Natural killer cell (primary cell): ENCODE measurements at regions not wholly inside any gene's neighbourhood (a gene's known extent, or its start where the extent isn't known, plus 50 kb on each side); places are given as distances from the start of the nearest gene placed in this dataset.

Source experiments
- ATAC-seq, 3 donors: fragments of 150-1000 bp in 2 of 3; fragments of 200-7000 bp in 1 of 3; cut with Tn5 transposase; 1 replicate in 1 of 3; 2 replicates in 2 of 3; pipeline ENCODE4 v1.10.0; 2021; ENCODE audit warnings: mild to moderate bottlenecking in 2 of 3, moderate library complexity in 2 of 3
- DNase-seq, 2 donors: peaks; one replicate each; pipeline versions ENCODE4 v3.0.0 to v3.0.0-alpha.2; 2013 to 2021; ENCODE audit warnings: mixed read lengths in 1 of 2
- H3K27ac ChIP-seq: one replicate; pipeline ENCODE4 v1.5.1; 2013; ENCODE audit warnings: mild to moderate bottlenecking, low read length
- H3K27me3 ChIP-seq: one replicate; pipeline ENCODE4 v1.6.1; 2013; ENCODE audit warnings: low read length; ENCODE audit not compliant: control insufficient read depth, insufficient read depth
- H3K36me3 ChIP-seq: one replicate; pipeline ENCODE4 v1.6.1; 2013; ENCODE audit warnings: low read length; ENCODE audit not compliant: control insufficient read depth, insufficient read depth
- H3K4me1 ChIP-seq: one replicate; pipeline ENCODE4 v1.6.1; 2013; ENCODE audit warnings: low read length; ENCODE audit not compliant: control insufficient read depth, insufficient read depth
- H3K4me3 ChIP-seq: one replicate; pipeline ENCODE4 v1.5.1; 2013; ENCODE audit warnings: low read length
- H3K9me3 ChIP-seq: one replicate; pipeline ENCODE4 v1.6.1; 2013; ENCODE audit warnings: low read length; ENCODE audit not compliant: control insufficient read depth, insufficient read depth
- H3K27ac Mint-ChIP-seq, 2 donors: one replicate each; pipeline ENCODE4 v1.8.0; 2022; ENCODE audit warnings: mild to moderate bottlenecking in 2 of 2, mixed read lengths in 2 of 2, moderate library complexity in 1 of 2
- H3K27me3 Mint-ChIP-seq, 2 donors: one replicate each; pipeline ENCODE4 v1.8.0; 2022; ENCODE audit warnings: low read depth in 2 of 2, mixed read lengths in 2 of 2
- H3K36me3 Mint-ChIP-seq: one replicate; pipeline ENCODE4 v1.8.0; 2022; ENCODE audit warnings: mixed read lengths
- H3K4me1 Mint-ChIP-seq, 2 donors: one replicate each; pipeline ENCODE4 v1.8.0; 2022; ENCODE audit warnings: mixed read lengths in 2 of 2
- H3K4me3 Mint-ChIP-seq: one replicate; pipeline ENCODE4 v1.8.0; 2022; ENCODE audit warnings: mild to moderate bottlenecking, moderate library complexity, mixed read lengths
- H3K9me3 Mint-ChIP-seq, 2 donors: one replicate each; pipeline ENCODE4 v1.8.0; 2022; ENCODE audit warnings: mixed read lengths in 2 of 2
- WGBS: methylation state at CpG from one replicate; pipeline ENCODE4 v1.1.7; 2013; ENCODE audit warnings: missing lambda C conversion rate; ENCODE audit not compliant: insufficient coverage; 5-methylcytosine and 5-hydroxymethylcytosine counted together
- intact Hi-C: fragments of 100-400 bp; cut with micrococcal nuclease; formaldehyde crosslinking; loops from one replicate; pipeline ENCODE4 v1.14.2; 2022
- TF ChIP-seq, protein P1 (sequence below): fragments of 200-600 bp; IDR thresholded peaks from one replicate; pipeline ENCODE4 v1.8.0; 2022; ENCODE audit warnings: antibody characterized with exemption

- Mint-ChIP-seq H3K4me1 (no peaks in the 10 kb centered on the region), H3K4me3 (no peak overlapping the region), H3K36me3 (peaks cover 7% of the 10 kb centered on the region), H3K27ac (no peak overlapping the region), H3K9me3 (peaks cover 22 to 38% of the 10 kb centered on the region in 2 donors), H3K27me3 (no peaks in the 10 kb centered on the region)
- peaks cover 73% of the 10 kb centered on the region for H3K9me3 ChIP-seq
- no peak overlapping the region for H3K4me3 ChIP-seq
- ATAC-seq: no peak
- TF ChIP-seq, protein P1, sequence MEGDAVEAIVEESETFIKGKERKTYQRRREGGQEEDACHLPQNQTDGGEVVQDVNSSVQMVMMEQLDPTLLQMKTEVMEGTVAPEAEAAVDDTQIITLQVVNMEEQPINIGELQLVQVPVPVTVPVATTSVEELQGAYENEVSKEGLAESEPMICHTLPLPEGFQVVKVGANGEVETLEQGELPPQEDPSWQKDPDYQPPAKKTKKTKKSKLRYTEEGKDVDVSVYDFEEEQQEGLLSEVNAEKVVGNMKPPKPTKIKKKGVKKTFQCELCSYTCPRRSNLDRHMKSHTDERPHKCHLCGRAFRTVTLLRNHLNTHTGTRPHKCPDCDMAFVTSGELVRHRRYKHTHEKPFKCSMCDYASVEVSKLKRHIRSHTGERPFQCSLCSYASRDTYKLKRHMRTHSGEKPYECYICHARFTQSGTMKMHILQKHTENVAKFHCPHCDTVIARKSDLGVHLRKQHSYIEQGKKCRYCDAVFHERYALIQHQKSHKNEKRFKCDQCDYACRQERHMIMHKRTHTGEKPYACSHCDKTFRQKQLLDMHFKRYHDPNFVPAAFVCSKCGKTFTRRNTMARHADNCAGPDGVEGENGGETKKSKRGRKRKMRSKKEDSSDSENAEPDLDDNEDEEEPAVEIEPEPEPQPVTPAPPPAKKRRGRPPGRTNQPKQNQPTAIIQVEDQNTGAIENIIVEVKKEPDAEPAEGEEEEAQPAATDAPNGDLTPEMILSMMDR: no peak
- no peaks in the 10 kb centered on the region for H3K27me3 ChIP-seq
- no peak for DNase-seq
- no peak overlapping the region for H3K27ac ChIP-seq
- H3K36me3 ChIP-seq: no peaks in the 10 kb centered on the region
- 88% methylated on average over 8 of the region's 8 CpGs for WGBS
- intact Hi-C loops: no loop called here
- H3K4me1 ChIP-seq: no peaks in the 10 kb centered on the region
Observed at GRCh38 chr7:63039882-63040281, 958.8 kb upstream of the ZNF722 start.

DNA sequence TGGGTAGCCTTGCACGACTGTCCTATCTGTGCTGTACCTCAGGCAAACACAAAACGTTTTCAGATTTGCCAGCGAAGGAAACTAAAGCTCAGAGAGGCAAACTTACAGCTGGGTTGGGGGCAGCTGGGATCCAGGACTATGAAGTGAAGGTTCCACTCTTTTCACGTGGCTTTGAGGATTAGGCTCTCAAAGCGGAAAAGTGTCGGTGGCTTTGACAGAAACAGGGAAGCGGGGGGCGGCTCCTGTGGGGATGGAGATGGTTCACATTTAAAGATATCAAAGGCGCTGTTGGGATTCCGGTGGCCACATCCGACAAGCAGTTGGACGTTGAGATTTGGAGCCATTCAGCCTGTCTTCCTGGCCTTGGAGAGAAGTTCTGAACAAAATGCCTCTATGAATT lies 958.3 kb upstream of the ZNF722 start:
- no peak for DNase-seq

DNA sequence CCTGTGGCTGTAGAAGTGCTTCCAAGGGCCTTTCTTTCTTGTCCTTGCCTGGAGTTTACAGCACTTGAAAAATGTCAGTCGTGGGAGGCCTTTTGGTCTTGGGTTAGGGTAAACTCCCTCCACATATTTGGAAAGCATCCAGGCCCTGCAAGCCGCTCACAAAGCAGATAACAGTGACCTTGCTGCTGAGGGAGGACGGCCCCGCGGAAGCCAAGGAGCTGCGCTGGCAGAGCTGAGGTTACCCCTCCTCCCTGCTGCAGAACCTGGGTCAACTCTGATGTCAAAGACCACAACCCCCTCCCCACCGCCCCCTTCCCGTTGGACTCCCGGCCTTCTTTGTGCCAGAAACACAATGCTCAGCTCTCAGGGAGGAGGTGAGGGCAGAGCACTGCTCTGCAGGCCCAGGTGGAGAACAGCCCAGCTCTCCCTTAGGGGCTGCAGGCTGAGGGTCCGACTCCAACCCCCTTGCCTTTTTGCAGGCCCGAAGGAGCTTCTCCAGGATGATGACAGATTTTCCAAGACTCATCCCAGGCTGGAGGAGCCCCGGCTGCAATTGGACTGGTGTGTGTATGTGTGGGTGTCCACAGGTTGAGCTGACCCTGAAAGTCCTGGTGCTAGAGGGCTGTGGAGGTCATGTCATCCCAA lies 957.6 kb upstream of the ZNF722 start:
- Mint-ChIP-seq H3K4me3 (no peak overlapping the region), H3K36me3 (peaks cover 7% of the 10 kb centered on the region), H3K27ac (no peak overlapping the region), H3K4me1 (no peaks in the 10 kb centered on the region), H3K9me3 (peaks cover 18 to 30% of the 10 kb centered on the region in 2 donors), H3K27me3 (no peaks in the 10 kb centered on the region)
- no peak overlapping the region for H3K4me3 ChIP-seq
- DNase-seq (no peak), ATAC-seq (no peak)
- H3K27me3 ChIP-seq: no peaks in the 10 kb centered on the region
- no peaks in the 10 kb centered on the region for H3K36me3 ChIP-seq
- peaks cover 78% of the 10 kb centered on the region for H3K9me3 ChIP-seq
- 95% methylated on average over 11 of the region's 12 CpGs for WGBS
- intact Hi-C loops: no loop called here
- H3K4me1 ChIP-seq: no peaks in the 10 kb centered on the region
- TF ChIP-seq, protein P1: no peak
- no peak overlapping the region for H3K27ac ChIP-seq

More for the DNA sequence above, 958.3 kb upstream of the ZNF722 start:
- Mint-ChIP-seq H3K9me3 (peaks cover 22 to 35% of the 10 kb centered on the region in 2 donors), H3K36me3 (peaks cover 7% of the 10 kb centered on the region), H3K4me1 (no peaks in the 10 kb centered on the region), H3K4me3 (no peak overlapping the region), H3K27me3 (no peaks in the 10 kb centered on the region), H3K27ac (no peak overlapping the region)
- no peak for ATAC-seq
- Histone ChIP-seq H3K4me1 (no peaks in the 10 kb centered on the region), H3K27ac (no peak overlapping the region), H3K9me3 (peaks cover 76% of the 10 kb centered on the region), H3K4me3 (no peak overlapping the region), H3K36me3 (no peaks in the 10 kb centered on the region), H3K27me3 (no peaks in the 10 kb centered on the region)
- WGBS: 81% methylated on average over 12 of the region's 12 CpGs
- TF ChIP-seq, protein P1: no peak
- intact Hi-C loops: no loop called here

DNA sequence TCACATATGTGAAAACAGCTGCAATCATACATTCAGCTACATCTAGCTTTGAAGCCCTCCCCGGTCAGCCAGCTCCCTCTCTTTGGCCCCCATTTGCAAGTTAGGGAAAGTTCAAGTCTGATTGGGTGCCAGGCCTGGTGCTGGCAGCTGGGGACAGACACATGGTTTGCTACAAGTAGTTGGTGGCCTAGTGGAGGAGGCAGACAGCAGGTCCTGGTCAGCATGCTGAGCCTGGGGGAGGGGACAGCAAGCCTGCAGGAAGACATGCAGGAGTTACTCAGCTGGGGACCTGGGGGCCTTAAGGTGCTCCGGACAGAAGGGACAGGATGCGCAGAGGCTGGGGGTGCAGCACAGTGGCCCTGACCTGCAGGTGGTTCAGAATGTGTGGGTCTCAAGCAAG lies 956.9 kb upstream of the ZNF722 start:
- Mint-ChIP-seq H3K27ac (no peak overlapping the region), H3K27me3 (no peaks in the 10 kb centered on the region), H3K4me1 (no peaks in the 10 kb centered on the region), H3K4me3 (no peak overlapping the region), H3K9me3 (peaks cover 18 to 26% of the 10 kb centered on the region in 2 donors), H3K36me3 (peaks cover 7% of the 10 kb centered on the region)
- TF ChIP-seq, protein P1: no peak
- Histone ChIP-seq H3K4me3 (no peak overlapping the region), H3K36me3 (no peaks in the 10 kb centered on the region), H3K9me3 (peaks cover 80% of the 10 kb centered on the region), H3K27me3 (no peaks in the 10 kb centered on the region), H3K27ac (no peak overlapping the region), H3K4me1 (no peaks in the 10 kb centered on the region)
- ATAC-seq (no peak), DNase-seq (no peak)
- intact Hi-C loops: no loop called here
- 92% methylated on average over 3 of the region's 3 CpGs for WGBS
